GM12892 (cell line): ENCODE measurements at regions not wholly inside any gene's neighbourhood (a gene's known extent, or its start where the extent isn't known, plus 50 kb on each side); places are given as distances from the start of the nearest gene placed in this dataset.

Experiments used
- POLR2A ChIP-seq: IDR thresholded peaks from 2 replicates; pipeline ENCODE4 v1.6.1; 2011; ENCODE audit warnings: low read depth, low read length, control low read depth
- POLR2AphosphoS5 ChIP-seq: IDR thresholded peaks from 2 replicates; pipeline ENCODE4 v1.6.1; 2011; ENCODE audit warnings: low read depth, low read length, control low read depth
- TAF1 ChIP-seq: IDR thresholded peaks from 2 replicates; pipeline ENCODE4 v1.6.1; 2011; ENCODE audit warnings: low read depth, mild to moderate bottlenecking, control low read depth, low read length, borderline replicate concordance

DNA sequence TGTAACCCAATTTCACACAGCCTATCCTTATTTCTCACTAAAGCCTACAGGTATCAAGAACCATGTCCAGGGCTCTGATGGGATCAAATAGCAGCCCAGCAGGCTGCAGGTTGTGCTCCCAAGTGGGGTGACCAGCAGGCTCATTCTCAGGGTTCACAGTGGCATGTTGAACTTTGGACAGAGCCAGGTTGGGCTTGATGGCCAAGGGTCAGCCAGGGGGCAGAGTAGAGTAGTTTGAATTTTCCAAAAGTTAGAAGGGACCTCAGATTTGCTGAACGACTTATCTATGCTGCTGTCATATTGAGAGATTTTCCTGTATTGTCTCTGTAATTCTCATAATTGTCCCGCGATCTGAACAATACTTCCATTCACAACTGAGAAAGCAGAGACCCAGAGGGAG is 310.8 kb upstream of the BOD1L1 start:
- TF ChIP-seq POLR2A (no peak), POLR2AphosphoS5 (no peak), TAF1 (no peak)
